ENCODE measurements at regions not wholly inside any gene's neighbourhood (a gene's known extent, or its start where the extent isn't known, plus 50 kb on each side); places are given as distances from the start of the nearest gene placed in this dataset.
"Not testable (repeated sequence)": the region's sequence is repeated elsewhere in the genome, so short reads cannot be mapped to it uniquely, and the experiment has no call there.

DNA sequence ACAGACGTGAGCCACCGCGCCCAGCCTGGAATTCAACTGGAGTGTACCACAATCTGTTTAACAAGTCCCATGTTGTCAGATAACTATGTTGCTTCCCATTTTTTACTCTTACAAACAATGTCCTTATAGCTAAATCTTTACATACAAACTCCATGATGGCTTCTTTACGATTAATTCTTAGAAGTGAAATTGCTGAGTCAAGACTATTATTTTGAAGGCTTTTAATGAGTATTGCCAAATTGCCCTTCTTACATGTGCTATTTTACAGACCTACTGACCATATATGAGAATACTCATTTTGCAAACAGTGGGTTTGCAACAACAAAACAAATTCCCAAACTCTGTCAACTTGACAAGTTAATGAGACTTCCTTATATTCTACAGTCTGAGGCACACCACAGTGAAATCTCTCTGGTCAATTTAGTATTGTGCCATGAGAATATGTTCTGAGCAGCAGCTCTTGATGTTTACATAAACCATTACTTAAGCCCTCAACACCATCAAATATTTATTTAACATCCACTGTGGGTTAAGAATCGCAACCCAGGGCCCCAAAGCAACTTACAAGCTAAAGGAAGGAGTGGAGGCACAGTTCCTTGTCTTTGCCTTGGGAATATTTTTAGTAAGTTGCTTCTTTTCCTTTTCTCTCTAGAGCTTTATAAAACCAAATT lies 128.5 kb downstream of the SPRY1 start:
- no peak for DNase-seq (ENCODE audit: low read depth, low spot score)
- no peaks in the 10 kb centered on the region for H3K9me3 ChIP-seq (ENCODE audit: insufficient read depth, low read length)
- no peaks in the 10 kb centered on the region for H3K4me1 ChIP-seq (ENCODE audit: insufficient read depth, insufficient read length)
- TF ChIP-seq SUZ12 (IDR thresholded peaks at IDR 0.05; ENCODE audit: extremely low read depth, insufficient read depth, insufficient read length) = no peak
- H3K4me3 ChIP-seq (ENCODE audit: insufficient read length, low read depth) = no peak overlapping the region
- no peak overlapping the region for H3K9ac ChIP-seq (ENCODE audit: insufficient read length, low read depth)
- H3K27me3 ChIP-seq (ENCODE audit: insufficient read depth, insufficient read length) = no peaks in the 10 kb centered on the region
- no peaks in the 10 kb centered on the region for H3K36me3 ChIP-seq (ENCODE audit: insufficient read depth, insufficient read length, low read length)

GRCh38 chr4:123526511-123526910 lies 129.9 kb downstream of the SPRY1 start:
- DNase-seq (ENCODE audit: low read depth, low spot score) = no peak
- H3K9ac ChIP-seq (ENCODE audit: insufficient read length, low read depth) = no peak overlapping the region
- H3K9me3 ChIP-seq (ENCODE audit: insufficient read depth, low read length) = no peaks in the 10 kb centered on the region
- H3K27me3 ChIP-seq (ENCODE audit: insufficient read depth, insufficient read length) = no peaks in the 10 kb centered on the region
- no peak overlapping the region for H3K4me3 ChIP-seq (ENCODE audit: insufficient read length, low read depth)
- H3K36me3 ChIP-seq (ENCODE audit: insufficient read depth, insufficient read length, low read length) = no peaks in the 10 kb centered on the region
- TF ChIP-seq YY1 (IDR thresholded peaks at IDR 0.05; ENCODE audit: insufficient read depth, insufficient read length) (no peak), ZNF274 (IDR thresholded peaks at IDR 0.05; ENCODE audit: low read depth, low read length) (no peak), SUZ12 (IDR thresholded peaks at IDR 0.05; ENCODE audit: extremely low read depth, insufficient read depth, insufficient read length) (no peak)
- no peaks in the 10 kb centered on the region for H3K4me1 ChIP-seq (ENCODE audit: insufficient read depth, insufficient read length)

DNA sequence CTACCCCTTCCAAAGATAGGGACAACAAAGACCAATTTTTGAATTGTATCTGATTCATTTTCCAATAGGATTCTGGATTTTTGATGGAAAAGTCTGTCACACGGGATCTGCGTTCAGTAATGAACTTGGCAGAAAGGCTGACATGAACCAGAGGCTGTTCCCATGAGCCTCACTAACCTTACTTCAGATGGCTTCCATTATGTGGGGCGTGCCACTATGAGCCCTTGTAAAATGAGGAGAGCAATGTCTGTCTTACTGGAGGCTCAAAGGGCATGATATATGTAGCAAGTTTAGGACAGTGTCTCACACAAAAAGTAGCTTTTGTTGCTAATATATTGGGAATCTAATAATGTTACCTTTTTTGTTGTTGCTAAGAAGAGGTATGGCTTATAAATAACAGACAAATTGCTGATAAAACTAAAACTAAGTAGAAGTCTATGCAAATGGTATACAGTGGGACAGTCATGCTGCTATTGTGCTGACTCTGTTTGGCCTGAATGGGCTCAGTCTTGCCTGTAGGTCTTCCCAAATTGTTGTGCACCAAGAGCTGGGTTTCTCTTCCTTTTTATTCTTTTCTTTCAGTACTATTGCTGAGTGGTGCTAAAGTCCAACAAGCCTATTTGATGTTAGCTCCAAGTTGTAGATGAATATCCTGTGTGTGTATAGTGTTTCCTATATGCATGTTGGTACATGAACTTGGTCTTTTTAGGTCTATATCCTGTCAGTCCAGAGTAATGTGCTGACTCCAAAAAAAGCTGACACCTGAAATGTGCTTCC lies 132.1 kb downstream of the SPRY1 start:
- no peak for DNase-seq (ENCODE audit: low read depth, low spot score)
- Histone ChIP-seq H3K9me3 (ENCODE audit: insufficient read depth, low read length) (no peaks in the 10 kb centered on the region), H3K9ac (ENCODE audit: insufficient read length, low read depth) (no peak overlapping the region), H3K4me3 (ENCODE audit: insufficient read length, low read depth) (no peak overlapping the region), H3K4me1 (ENCODE audit: insufficient read depth, insufficient read length) (no peaks in the 10 kb centered on the region), H3K36me3 (ENCODE audit: insufficient read depth, insufficient read length, low read length) (no peaks in the 10 kb centered on the region), H3K27me3 (ENCODE audit: insufficient read depth, insufficient read length) (no peaks in the 10 kb centered on the region)
- no peak for TF ChIP-seq YY1 (IDR thresholded peaks at IDR 0.05; ENCODE audit: insufficient read depth, insufficient read length)
- no peak for TF ChIP-seq SUZ12 (IDR thresholded peaks at IDR 0.05; ENCODE audit: extremely low read depth, insufficient read depth, insufficient read length)
- no peak for TF ChIP-seq ZNF274 (IDR thresholded peaks at IDR 0.05; ENCODE audit: low read depth, low read length)

DNA sequence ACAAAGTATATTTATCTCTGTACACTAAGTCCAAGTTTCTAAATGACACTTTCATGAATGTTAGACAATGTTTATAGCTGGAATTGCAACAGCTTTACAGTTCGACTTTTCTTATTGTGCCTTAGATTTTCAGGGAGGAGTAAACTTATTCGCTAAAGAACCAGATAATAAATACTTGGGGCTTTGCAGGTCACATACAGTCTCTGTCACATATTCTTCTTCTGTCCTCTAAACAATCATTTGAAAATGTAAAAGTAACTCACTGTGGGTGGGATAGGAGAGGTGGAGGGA lies 132.6 kb downstream of the SPRY1 start:
- TF ChIP-seq ZNF274 (IDR thresholded peaks at IDR 0.05; ENCODE audit: low read depth, low read length) = no peak
- no peak for TF ChIP-seq YY1 (IDR thresholded peaks at IDR 0.05; ENCODE audit: insufficient read depth, insufficient read length)
- TF ChIP-seq SUZ12 (IDR thresholded peaks at IDR 0.05; ENCODE audit: extremely low read depth, insufficient read depth, insufficient read length) = no peak
- no peaks in the 10 kb centered on the region for H3K9me3 ChIP-seq (ENCODE audit: insufficient read depth, low read length)
- no peaks in the 10 kb centered on the region for H3K4me1 ChIP-seq (ENCODE audit: insufficient read depth, insufficient read length)
- H3K9ac ChIP-seq (ENCODE audit: insufficient read length, low read depth) = no peak overlapping the region
- no peak overlapping the region for H3K4me3 ChIP-seq (ENCODE audit: insufficient read length, low read depth)
- no peaks in the 10 kb centered on the region for H3K36me3 ChIP-seq (ENCODE audit: insufficient read depth, insufficient read length, low read length)
- no peaks in the 10 kb centered on the region for H3K27me3 ChIP-seq (ENCODE audit: insufficient read depth, insufficient read length)
- no peak for DNase-seq (ENCODE audit: low read depth, low spot score)

DNA sequence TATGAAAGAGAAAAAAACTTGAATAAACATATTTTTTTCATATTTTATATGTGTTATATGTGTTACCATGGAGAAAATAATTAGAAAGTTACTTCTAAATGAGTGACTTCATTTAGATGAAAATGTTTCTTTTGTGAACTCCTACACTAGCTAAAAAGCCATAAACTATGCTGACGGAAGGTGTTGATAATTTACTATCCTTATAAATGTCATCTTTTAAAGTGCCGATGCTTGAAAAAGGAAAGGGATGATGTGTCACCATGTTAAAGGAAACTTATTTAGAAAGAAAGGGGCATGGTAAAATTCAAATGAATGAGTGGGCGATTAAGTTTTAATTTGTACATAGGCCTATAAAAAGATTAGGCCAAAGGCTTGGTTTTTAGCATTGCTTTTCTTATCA lies 133.8 kb downstream of the SPRY1 start:
- H3K9ac ChIP-seq (ENCODE audit: insufficient read length, low read depth) = no peak overlapping the region
- H3K4me1 ChIP-seq (ENCODE audit: insufficient read depth, insufficient read length) = no peaks in the 10 kb centered on the region
- H3K4me3 ChIP-seq (ENCODE audit: insufficient read length, low read depth) = no peak overlapping the region
- TF ChIP-seq SUZ12 (IDR thresholded peaks at IDR 0.05; ENCODE audit: extremely low read depth, insufficient read depth, insufficient read length) (no peak), YY1 (IDR thresholded peaks at IDR 0.05; ENCODE audit: insufficient read depth, insufficient read length) (no peak), ZNF274 (IDR thresholded peaks at IDR 0.05; ENCODE audit: low read depth, low read length) (no peak)
- no peaks in the 10 kb centered on the region for H3K9me3 ChIP-seq (ENCODE audit: insufficient read depth, low read length)
- no peaks in the 10 kb centered on the region for H3K36me3 ChIP-seq (ENCODE audit: insufficient read depth, insufficient read length, low read length)
- no peaks in the 10 kb centered on the region for H3K27me3 ChIP-seq (ENCODE audit: insufficient read depth, insufficient read length)
- no peak for DNase-seq (ENCODE audit: low read depth, low spot score)

DNA sequence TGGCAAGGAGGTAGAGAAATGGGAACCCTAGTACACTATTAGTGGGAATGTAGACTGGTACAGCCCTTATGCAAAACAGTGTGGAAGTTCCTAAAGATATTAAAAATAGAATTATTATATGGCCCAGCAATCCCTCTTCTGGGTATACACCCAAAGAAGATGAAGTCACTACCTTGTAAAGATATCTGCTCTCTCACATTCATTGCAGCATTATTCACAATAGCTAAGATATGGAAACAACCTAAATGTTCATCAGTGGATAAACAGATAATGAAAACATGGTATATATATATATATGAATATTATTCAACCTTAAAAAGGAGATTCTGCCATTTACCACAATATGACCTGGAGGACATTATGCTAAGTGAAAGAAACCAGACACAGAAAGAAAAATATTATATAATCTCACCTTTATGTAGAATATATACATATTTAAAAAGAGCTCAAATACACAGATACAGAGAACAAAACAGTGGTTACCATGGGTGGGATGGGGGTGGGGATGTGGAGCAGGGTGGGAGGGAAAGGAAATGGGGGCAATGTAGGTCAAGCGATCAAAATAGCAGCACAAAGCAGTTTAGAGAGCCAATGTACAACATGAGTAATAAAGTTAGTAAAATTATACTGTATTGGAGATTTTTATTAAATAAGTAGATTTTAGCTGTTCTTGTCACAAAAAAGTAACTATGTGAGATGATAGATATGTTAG lies 138.6 kb downstream of the SPRY1 start:
- no peak for DNase-seq (ENCODE audit: low read depth, low spot score)
- no peaks in the 10 kb centered on the region for H3K4me1 ChIP-seq (ENCODE audit: insufficient read depth, insufficient read length)
- no peak overlapping the region for H3K9ac ChIP-seq (ENCODE audit: insufficient read length, low read depth)
- TF ChIP-seq SUZ12 (IDR thresholded peaks at IDR 0.05; ENCODE audit: extremely low read depth, insufficient read depth, insufficient read length) (no peak), YY1 (IDR thresholded peaks at IDR 0.05; ENCODE audit: insufficient read depth, insufficient read length) (no peak), ZNF274 (IDR thresholded peaks at IDR 0.05; ENCODE audit: low read depth, low read length) (no peak)
- H3K9me3 ChIP-seq (ENCODE audit: insufficient read depth, low read length) = no peaks in the 10 kb centered on the region; the same call in 1 of the 2 replicates
- no peaks in the 10 kb centered on the region for H3K36me3 ChIP-seq (ENCODE audit: insufficient read depth, insufficient read length, low read length)
- no peak overlapping the region for H3K4me3 ChIP-seq (ENCODE audit: insufficient read length, low read depth)
- no peaks in the 10 kb centered on the region for H3K27me3 ChIP-seq (ENCODE audit: insufficient read depth, insufficient read length)

DNA sequence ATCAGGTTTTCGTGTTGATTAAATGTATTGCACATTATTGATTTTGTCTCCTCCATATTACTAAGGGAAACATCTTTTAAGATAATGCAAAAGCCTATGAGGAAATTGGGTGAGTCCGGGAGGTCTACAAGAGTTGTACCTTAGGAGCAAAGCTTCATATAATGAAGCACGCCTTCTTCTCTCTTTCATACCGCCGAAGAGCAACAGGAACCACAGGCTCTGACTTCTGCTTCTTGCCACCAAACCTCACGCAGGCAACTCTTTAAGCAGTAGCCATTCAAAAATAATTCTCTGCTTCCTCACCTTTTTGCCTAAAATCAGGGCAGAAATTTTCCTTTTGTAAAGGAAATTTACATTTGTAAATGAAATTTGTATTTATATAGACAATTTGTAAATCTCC lies 139.6 kb downstream of the SPRY1 start:
- Histone ChIP-seq H3K4me1 (ENCODE audit: insufficient read depth, insufficient read length) (no peaks in the 10 kb centered on the region), H3K9ac (ENCODE audit: insufficient read length, low read depth) (no peak overlapping the region), H3K4me3 (ENCODE audit: insufficient read length, low read depth) (no peak overlapping the region), H3K9me3 (ENCODE audit: insufficient read depth, low read length) (no peaks in the 10 kb centered on the region; the same call in 1 of the 2 replicates), H3K27me3 (ENCODE audit: insufficient read depth, insufficient read length) (no peaks in the 10 kb centered on the region), H3K36me3 (ENCODE audit: insufficient read depth, insufficient read length, low read length) (no peaks in the 10 kb centered on the region)
- DNase-seq (ENCODE audit: low read depth, low spot score) = no peak
- TF ChIP-seq SUZ12 (IDR thresholded peaks at IDR 0.05; ENCODE audit: extremely low read depth, insufficient read depth, insufficient read length) = no peak
- no peak for TF ChIP-seq ZNF274 (IDR thresholded peaks at IDR 0.05; ENCODE audit: low read depth, low read length)
- TF ChIP-seq YY1 (IDR thresholded peaks at IDR 0.05; ENCODE audit: insufficient read depth, insufficient read length) = no peak

- not testable (repeated sequence) for H3K4me3 ChIP-seq (ENCODE audit: insufficient read length, low read depth); H3K9ac ChIP-seq (ENCODE audit: insufficient read length, low read depth); H3K4me1 ChIP-seq (ENCODE audit: insufficient read depth, insufficient read length); H3K9me3 ChIP-seq (ENCODE audit: insufficient read depth, low read length); H3K27me3 ChIP-seq (ENCODE audit: insufficient read depth, insufficient read length); H3K36me3 ChIP-seq (ENCODE audit: insufficient read depth, insufficient read length, low read length); DNase-seq (ENCODE audit: low read depth, low spot score)
These were observed 141.4 kb downstream of the SPRY1 start for GRCh38 chr4:123537906-123538402.

All from NT2/D1 (cell line).